Loucy (cell line): ENCODE measurements at regions not wholly inside any gene's neighbourhood (a gene's known extent, or its start where the extent isn't known, plus 50 kb on each side); places are given as distances from the start of the nearest gene placed in this dataset.

Experiments
- EZH2phosphoT487 ChIP-seq: fragments of 200-600 bp; IDR thresholded peaks from 2 replicates; pipeline ENCODE4 v1.6.1; 2018; ENCODE audit warnings: antibody characterized with exemption, mild to moderate bottlenecking, moderate library complexity, borderline replicate concordance
- TF ChIP-seq, protein P1 (sequence below): fragments of 200-600 bp; sonication (generic); conservative IDR thresholded peaks from 2 replicates; pipeline ENCODE4 v1.5.1; 2014; ENCODE audit warnings: mild to moderate bottlenecking, antibody characterized with exemption, low read length

DNA sequence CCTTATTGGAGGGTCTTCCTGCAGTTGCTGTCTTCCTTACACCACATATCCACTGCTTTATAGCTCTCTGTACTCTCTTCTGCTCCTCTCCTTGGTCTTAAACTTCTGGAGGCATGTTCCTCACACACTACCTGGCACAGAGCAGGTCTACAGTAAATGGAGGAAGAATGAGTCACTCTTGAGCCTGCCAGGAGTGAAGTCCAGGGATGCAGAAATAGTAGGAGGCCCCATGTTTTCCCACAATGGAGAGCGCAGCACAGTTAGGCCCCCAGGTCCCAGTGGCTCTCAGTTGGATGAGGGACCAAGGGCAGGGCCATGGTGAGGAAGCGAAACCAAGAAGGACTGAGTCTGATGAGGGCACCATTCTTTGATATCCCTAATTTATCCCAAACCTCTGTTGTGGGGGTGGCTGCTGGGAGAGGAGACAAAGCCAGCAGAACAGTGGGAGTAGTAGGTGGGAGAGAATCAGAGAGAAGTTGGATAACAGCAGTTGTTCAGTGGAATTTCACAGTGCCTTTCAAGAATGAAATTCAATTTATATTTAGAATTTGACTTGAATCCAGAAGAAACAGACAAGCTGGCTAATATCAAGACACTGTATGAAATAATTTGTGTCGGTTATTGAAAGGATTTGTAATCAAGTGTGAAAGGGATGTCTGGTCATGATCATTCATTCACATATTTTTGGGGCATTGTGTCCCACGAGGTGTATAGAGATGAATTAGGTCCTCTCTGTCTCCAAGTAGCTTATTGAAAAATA, 187.8 kb downstream of the HIPK3 start:
- TF ChIP-seq, protein P1, sequence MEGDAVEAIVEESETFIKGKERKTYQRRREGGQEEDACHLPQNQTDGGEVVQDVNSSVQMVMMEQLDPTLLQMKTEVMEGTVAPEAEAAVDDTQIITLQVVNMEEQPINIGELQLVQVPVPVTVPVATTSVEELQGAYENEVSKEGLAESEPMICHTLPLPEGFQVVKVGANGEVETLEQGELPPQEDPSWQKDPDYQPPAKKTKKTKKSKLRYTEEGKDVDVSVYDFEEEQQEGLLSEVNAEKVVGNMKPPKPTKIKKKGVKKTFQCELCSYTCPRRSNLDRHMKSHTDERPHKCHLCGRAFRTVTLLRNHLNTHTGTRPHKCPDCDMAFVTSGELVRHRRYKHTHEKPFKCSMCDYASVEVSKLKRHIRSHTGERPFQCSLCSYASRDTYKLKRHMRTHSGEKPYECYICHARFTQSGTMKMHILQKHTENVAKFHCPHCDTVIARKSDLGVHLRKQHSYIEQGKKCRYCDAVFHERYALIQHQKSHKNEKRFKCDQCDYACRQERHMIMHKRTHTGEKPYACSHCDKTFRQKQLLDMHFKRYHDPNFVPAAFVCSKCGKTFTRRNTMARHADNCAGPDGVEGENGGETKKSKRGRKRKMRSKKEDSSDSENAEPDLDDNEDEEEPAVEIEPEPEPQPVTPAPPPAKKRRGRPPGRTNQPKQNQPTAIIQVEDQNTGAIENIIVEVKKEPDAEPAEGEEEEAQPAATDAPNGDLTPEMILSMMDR = no peak
- TF ChIP-seq EZH2phosphoT487 = no peak
